ENCODE measurements at regions not wholly inside any gene's neighbourhood (a gene's known extent, or its start where the extent isn't known, plus 50 kb on each side); places are given as distances from the start of the nearest gene placed in this dataset.
"Not testable (repeated sequence)": the region's sequence is repeated elsewhere in the genome, so short reads cannot be mapped to it uniquely, and the experiment has no call there.

- no peak for ATAC-seq
Observed at GRCh38 chr2:21353879-21354679, 230.3 kb downstream of the TDRD15 start.

GRCh38 chr2:21356086-21356856, 232.5 kb downstream of the TDRD15 start:
- ATAC-seq = no peak

GRCh38 chr2:21356857-21357255, 233.1 kb downstream of the TDRD15 start:
- ATAC-seq = no peak

GRCh38 chr2:21358976-21359375, 235.2 kb downstream of the TDRD15 start:
- ATAC-seq = no peak

GRCh38 chr2:21361384-21361783, 237.6 kb downstream of the TDRD15 start:
- ATAC-seq = no peak

- no peak for ATAC-seq
Observed at GRCh38 chr2:21361957-21362486, 238.3 kb downstream of the TDRD15 start.

GRCh38 chr2:21363364-21363763, 239.6 kb downstream of the TDRD15 start:
- no peak for ATAC-seq

- ATAC-seq = no peak
Observed at GRCh38 chr2:21367421-21367820, 243.7 kb downstream of the TDRD15 start.

GRCh38 chr2:21369787-21370186, 246.0 kb downstream of the TDRD15 start:
- ATAC-seq = no peak

- ATAC-seq = no peak
Observed at GRCh38 chr2:21371499-21372003, 247.8 kb downstream of the TDRD15 start.

- no peak for ATAC-seq
Observed at GRCh38 chr2:21372654-21373053, 248.9 kb downstream of the TDRD15 start.

- no peak for ATAC-seq
Observed at GRCh38 chr2:21376864-21377263, 253.1 kb downstream of the TDRD15 start.

- ATAC-seq = no peak
Observed at GRCh38 chr2:21379140-21379539, 255.4 kb downstream of the TDRD15 start.

- ATAC-seq = not testable (repeated sequence)
Observed at GRCh38 chr2:21379668-21380067, 255.9 kb downstream of the TDRD15 start.

- no peak for ATAC-seq
Observed at GRCh38 chr2:21381421-21381820, 257.7 kb downstream of the TDRD15 start.

- no peak for ATAC-seq
Observed at GRCh38 chr2:21382701-21383520, 259.1 kb downstream of the TDRD15 start.

- no peak for ATAC-seq
Observed at GRCh38 chr2:21386666-21387065, 262.9 kb downstream of the TDRD15 start.

GRCh38 chr2:21392649-21393048, 268.9 kb downstream of the TDRD15 start:
- ATAC-seq = no peak

- ATAC-seq = no peak
Observed at GRCh38 chr2:21393173-21393572, 269.4 kb downstream of the TDRD15 start.

- no peak for ATAC-seq
Observed at GRCh38 chr2:21395366-21395765, 271.6 kb downstream of the TDRD15 start.

- ATAC-seq = no peak
Observed at GRCh38 chr2:21396252-21396651, 272.5 kb downstream of the TDRD15 start.

- ATAC-seq = no peak
Observed at GRCh38 chr2:21401022-21401698, 277.4 kb downstream of the TDRD15 start.

Measured in activated CD4-positive, CD25-positive, alpha-beta regulatory T cell treated with anti-CD3 and anti-CD28 coated beads, Interleukin-2, amount 50 U/mL, for 24 hours (primary cell).